Kasumi-1 (cell line): ENCODE measurements at regions not wholly inside any gene's neighbourhood (a gene's known extent, or its start where the extent isn't known, plus 50 kb on each side); places are given as distances from the start of the nearest gene placed in this dataset.
A peak's percentile ranks its signal among the peaks of the same experiment; 100 is the strongest.

ENCODE experiments used
- DNase-seq, 2 experiments: peaks; one replicate each; lab custom pipeline; 2025; lab: John Stamatoyannopoulos, UW

- DNase-seq, result no peak
These were observed 55.2 kb downstream of the MAGEC2 start for GRCh38 chrX:142149919-142150318.

- no peak for DNase-seq
These were observed 70.6 kb downstream of the MAGEC2 start for GRCh38 chrX:142134533-142134932.

- no peak for DNase-seq
These were observed 108.8 kb downstream of the MAGEC2 start for GRCh38 chrX:142096253-142096652.

GRCh38 chrX:142095651-142096245 lies 109.3 kb downstream of the MAGEC2 start:
- DNase-seq, result no peak

- peak; percentile 18 to 43 for DNase-seq
These were observed 115.9 kb downstream of the MAGEC2 start for GRCh38 chrX:142089193-142089592.

- DNase-seq, result no peak
These were observed 120.5 kb downstream of the MAGEC2 start for GRCh38 chrX:142084611-142085010.

GRCh38 chrX:142076633-142077032 lies 128.5 kb downstream of the MAGEC2 start:
- no peak for DNase-seq

- DNase-seq, result no peak
These were observed 136.7 kb downstream of the MAGEC2 start for GRCh38 chrX:142068365-142068764.

- no peak for DNase-seq
These were observed 144.9 kb downstream of the MAGEC2 start for GRCh38 chrX:142060191-142060590.

- DNase-seq, result no peak
These were observed 150.4 kb downstream of the MAGEC1 start for GRCh38 chrX:142054094-142054493.

- DNase-seq, result no peak
These were observed 148.5 kb downstream of the MAGEC1 start for GRCh38 chrX:142052238-142052637.

GRCh38 chrX:142043196-142043595 lies 139.5 kb downstream of the MAGEC1 start:
- no peak for DNase-seq

- no peak for DNase-seq
These were observed 137.2 kb downstream of the MAGEC1 start for GRCh38 chrX:142040906-142041305.

- DNase-seq, result no peak
These were observed 132.4 kb downstream of the MAGEC1 start for GRCh38 chrX:142036116-142036515.

GRCh38 chrX:142005532-142005931 lies 101.8 kb downstream of the MAGEC1 start:
- no peak for DNase-seq

- no peak for DNase-seq
These were observed 98.8 kb downstream of the MAGEC1 start for GRCh38 chrX:142002471-142002870.

- no peak for DNase-seq
These were observed 98.2 kb downstream of the MAGEC1 start for GRCh38 chrX:142001934-142002333.

- DNase-seq, result no peak
These were observed 86.1 kb downstream of the MAGEC1 start for GRCh38 chrX:141989815-141990214.

GRCh38 chrX:141989134-141989533 lies 85.4 kb downstream of the MAGEC1 start:
- no peak for DNase-seq

- DNase-seq, result no peak
These were observed 78.6 kb downstream of the MAGEC1 start for GRCh38 chrX:141982296-141982695.

GRCh38 chrX:141975839-141976238 lies 72.1 kb downstream of the MAGEC1 start:
- DNase-seq, result no peak

GRCh38 chrX:141969706-141970105 lies 66.0 kb downstream of the MAGEC1 start:
- no peak for DNase-seq

- DNase-seq, result no peak
These were observed 56.9 kb downstream of the MAGEC1 start for GRCh38 chrX:141960578-141960977.
